HG03378 (cell line): ENCODE measurements at regions not wholly inside any gene's neighbourhood (a gene's known extent, or its start where the extent isn't known, plus 50 kb on each side); places are given as distances from the start of the nearest gene placed in this dataset.

ENCODE experiments used
- ATAC-seq: cut with Tn5 transposase; IDR thresholded peaks from one replicate; pipeline ENCODE4 v1.9.1; 2021; ENCODE audit warnings: mild to moderate bottlenecking, moderate library complexity; ENCODE audit not compliant: unreplicated experiment

DNA sequence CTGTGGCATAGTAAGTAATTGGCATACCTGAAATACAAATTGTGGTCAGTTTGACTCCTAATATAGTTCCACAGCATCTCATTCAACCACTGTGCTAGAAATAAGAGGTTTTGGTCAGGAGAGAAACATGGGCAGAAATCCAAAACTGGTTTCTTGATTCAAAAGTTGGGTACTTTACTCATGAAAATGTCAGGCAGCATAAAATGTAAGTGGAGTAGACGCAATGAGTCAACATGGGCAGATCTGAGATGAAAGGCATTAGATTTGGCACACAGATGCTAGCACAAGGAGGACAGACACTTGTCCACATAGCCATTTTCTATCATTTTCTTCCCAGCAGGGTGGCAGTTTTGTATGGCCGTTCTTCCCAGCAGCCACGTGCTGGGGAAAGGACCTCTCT, 255.8 kb upstream of the CDIN1 start:
- ATAC-seq: no peak

DNA sequence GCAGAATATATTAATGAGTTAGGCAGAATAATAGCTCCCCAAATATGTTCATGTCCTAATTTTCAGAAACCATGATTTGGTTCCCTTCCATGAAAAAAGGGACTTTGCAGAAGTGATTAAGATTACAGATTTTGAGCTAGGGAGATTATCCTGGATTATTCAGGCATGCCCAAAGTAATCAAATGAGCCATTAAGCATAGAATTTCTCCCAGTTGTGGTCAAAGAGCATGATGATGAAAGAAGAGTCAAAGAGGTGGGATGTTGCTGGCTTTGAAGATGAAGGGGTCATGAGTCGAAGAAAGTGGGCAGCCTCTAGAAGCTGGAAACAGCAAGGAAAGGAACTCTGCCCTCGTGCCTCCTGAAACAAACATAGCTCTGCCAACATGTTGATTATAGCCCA, 254.2 kb upstream of the CDIN1 start:
- ATAC-seq: no peak

DNA sequence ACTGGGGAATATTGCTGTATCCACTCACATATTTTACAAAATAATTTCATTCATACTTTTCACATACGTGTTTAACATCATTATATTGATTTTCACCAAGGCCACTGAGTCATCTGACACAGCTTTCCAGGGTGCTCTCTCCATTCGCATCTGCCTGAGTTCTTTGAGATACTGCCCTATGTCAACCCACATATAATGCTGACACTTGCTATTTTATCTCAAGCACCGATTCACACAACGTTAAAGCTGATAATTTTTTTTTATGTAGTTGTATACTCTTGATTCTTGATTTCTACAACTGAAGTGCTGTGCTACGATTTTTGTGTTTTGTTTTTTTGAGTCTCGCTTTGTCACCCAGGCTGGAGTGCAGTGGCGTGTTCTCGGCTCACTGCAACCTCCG, 249.8 kb upstream of the CDIN1 start:
- ATAC-seq: no peak

DNA sequence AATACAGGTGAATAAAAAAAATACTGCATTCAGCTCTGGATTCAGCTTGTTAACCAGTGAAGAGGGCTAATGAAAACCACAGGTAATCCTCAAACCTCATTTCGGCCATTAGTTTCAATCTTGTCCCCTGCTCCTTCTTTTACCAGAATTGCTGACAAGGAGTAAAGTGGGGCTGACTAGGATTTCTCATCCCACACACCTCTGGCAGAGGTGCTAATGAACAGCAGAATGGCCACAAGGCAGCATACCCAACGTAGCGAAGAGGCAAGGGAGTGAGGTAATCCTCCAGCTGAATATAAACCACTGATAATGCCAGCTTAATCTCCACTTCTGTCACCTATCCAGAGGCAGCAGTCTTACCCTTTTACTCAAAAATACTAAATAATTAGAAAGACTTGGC, 248.8 kb upstream of the CDIN1 start:
- no peak for ATAC-seq

DNA sequence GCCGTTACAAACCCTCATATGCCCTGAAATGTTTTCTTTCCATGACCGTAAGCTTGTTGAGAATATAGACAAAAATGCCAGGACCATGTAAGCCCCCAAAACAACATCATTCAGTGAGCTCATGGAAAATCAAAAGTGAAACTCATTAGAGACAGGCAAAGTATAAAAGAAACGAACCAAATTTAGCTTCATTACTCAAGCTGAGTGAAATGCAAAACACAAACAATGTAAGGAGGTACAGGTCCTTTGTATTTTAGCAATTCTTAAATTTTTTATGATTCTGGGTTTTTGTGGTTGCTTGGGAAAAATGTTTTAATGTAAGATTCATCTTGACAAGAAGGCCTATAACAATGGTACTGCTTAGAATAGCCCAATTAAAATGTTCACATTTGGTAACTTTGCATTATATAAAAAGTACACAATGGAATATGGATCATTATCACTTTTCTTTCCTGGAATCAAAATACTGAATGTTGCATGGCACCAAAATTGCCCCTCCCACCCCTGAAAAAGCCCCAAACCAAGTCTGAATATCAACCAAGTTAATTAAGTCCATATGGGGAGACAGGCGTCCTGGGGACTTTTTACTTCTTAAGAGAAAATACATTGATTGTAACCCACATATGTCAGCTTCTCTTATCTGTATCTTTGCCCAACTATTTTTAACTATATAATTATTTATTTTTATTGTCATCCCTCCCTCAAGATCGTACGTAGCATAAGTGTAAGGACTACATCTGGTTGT, 247.7 kb upstream of the CDIN1 start:
- ATAC-seq: no peak

DNA sequence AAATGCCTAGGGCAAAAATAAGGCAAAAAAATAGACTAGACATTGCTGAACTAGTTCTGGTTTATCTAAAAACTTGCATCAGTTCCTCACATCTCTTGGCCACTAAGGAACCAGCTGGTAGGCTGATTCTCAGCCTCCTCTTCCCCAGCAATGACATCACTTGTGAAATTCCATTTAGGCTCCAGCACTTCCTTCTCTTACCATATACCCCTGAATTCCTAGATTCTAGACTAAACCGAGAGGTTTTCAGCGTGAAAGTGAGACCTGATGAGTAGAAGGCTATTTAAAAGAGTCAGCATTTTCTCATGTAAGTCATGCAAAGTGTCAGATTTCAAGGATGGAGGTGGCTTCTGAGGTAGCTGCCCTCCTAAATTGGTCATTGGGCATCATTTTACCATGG, 247.1 kb upstream of the CDIN1 start:
- ATAC-seq: no peak

DNA sequence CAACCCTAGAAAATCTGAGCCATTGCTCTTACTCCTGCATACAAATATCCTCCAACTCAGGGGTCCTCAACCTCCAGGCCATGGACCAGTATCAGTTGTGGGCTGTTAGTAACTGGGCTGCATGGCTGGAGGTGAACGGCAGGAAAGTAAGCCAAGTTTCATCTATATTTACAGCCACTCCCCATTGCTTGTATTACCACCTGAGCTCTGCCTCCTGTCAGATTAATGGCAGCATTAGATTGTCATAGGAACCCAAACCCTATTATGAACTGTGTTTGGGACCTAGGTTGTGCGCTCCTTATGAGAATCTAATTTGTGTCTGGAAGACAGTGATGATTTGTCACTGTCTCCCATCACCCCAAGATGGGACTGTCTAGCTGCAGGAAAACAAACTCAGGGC, 246.5 kb upstream of the CDIN1 start:
- no peak for ATAC-seq

DNA sequence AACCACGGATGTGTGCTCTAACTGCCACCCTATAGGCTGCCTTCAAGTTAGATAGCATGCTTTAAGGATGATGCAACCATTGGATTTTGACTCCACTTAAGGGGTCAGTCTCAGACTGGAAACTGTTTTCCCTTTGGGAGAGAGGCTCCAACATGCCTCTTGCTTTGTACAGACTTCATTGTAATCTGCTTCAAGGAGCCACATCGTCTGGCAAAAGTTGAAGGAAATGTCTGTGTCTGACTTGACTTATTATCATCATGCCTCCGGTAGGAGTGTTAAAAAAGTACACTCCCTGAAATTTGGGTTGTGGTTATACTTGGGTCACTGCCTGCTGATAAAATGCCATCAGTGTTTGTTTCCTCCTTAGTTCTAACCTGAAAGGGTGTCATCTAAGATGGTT, 245.4 kb upstream of the CDIN1 start:
- ATAC-seq: no peak

DNA sequence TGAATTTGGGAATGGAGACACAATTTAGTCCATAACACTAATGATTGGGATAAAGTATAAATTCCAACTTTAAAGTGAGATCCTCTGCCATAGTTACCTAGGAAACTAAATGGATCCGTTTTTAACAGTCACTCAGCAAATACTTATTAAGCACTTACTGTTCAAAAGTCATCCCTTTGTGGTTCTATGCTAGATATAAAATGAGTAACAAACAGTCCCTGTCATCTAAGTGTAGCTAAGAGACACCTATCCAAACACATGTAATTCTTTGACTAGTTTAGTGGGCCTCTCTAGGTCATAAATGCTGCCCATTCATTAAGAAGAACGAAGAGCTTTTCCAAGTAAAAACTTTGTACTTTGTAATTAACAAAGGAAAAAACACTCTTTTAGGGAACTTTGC, 244.2 kb upstream of the CDIN1 start:
- no peak for ATAC-seq

DNA sequence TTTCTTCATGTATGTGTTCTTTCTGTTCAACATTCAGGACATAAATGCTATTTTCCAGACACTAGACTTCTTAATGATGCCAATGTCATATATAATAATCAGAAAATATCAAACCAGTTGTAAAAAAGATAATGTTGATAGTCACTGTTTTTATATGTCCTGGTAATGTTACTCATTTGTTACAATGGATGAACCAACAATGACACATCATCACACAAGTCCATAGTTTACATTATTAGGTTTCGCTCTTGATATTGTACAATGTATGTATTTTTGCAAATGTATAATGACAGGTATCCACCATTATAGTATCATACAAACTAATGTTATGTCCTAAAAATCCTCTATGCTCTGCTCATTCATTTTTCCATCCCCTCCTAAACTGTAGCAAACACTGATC, 243.8 kb upstream of the CDIN1 start:
- ATAC-seq: no peak

DNA sequence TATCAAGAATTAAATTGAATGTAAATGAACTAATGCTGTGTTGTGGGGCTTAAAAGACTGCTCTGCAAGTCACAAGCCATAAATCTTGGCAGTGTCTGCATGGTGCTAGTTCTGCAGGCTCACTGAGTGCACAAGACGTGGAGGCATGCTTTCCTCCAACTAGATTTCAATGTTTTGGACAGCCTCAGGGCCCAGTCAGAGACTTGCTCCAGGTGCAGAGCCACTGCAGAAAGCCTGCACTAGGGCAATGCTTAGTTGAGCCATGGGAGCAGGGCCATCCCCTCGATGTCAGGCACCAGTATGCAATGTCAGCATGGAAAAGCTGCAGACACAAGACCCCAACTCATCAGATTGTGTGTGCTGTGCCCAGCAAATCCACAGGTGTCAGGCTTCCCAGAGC, 234.5 kb upstream of the CDIN1 start:
- no peak for ATAC-seq

DNA sequence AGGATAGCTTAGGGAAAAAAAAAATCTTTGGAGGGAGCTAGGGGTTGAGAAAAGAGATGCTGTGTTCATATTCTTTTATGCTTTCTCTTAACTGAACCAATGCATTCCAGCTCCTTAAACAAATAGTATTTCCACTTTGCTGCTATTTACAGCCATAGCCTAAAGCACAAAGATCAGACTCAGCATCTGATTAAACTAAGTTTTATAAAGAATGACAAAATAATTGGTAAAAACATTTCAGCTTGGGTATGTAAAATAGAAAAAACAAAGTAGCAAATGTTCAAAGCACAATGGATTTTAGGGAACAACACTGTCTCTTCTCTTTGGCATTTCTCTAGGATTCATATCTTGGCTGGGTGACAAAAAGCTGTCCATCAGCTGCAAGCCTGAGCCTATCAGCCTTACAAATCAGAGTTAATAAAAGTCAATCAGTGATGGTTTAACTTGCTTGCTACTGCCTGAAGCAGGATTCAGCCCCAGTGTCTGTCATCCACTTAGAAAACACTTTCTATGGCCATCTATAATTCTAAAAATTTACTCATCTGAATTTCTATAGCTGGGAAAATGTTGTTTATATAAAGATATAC, 232.1 kb upstream of the CDIN1 start:
- ATAC-seq: no peak

DNA sequence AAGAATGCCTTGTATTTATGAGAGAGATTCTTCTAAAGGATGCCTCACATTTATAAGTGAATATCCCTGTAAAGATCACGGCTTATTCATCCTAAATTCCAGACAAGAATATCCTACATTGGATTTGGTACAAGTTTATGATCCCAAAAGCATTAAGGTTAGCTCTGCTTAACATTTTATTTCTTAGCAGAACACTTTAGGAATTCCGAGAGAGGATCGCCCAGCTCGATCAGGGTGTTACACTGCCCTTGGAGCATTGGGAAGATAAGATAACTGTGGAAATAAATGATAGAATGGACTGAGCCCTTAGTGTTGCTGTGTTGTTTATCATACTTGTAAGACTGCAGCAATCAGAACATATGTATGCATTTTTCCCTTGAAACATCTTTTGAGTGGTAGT, 223.0 kb upstream of the CDIN1 start:
- no peak for ATAC-seq

DNA sequence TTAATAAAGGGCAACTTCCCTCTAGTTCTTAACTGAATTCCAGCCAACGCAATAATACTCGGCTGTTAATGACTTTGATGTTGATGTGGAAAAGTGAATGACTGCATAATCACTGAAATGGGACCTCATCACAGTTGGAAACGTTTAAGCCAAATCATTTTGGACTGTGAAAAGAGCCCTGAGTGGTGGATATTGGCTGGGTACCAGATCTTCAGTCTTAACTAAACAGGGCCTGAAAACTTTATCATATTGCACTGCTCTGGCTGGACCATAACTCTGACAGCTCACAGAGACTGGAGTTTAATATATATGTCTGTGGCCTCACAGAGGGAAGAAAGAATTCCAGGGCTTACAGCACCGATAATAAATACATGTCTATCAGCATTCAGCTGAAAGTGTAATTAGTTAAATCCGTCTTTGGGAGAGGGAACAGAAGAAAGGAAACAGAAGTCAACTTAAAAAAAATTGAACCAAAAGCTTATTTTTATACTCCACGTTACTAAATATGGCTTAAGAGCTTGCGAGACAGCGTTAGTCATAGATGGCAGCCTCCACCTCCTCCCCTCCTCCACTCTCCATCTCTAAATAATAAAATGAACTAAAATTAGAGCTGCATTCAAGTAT, 222.3 kb upstream of the CDIN1 start:
- ATAC-seq: no peak

DNA sequence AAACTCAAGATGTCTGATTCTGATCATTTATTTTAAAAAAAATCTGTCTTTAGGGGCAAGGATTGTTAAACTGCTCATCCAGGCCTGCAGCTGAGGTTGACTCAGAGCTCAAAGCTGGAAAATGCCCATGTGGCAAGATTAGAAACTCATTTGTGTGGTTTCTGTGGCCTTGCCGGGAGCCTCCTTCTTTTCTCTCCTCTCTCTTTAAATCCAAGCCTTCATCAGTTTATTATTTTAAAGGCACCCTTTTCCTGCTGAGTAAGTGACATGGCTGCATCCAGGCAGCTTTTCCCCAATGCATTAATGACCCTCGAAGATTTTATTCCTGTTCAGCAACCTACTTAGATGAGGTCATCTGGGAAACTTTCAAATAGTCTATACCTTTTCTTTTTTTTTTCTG, 221.3 kb upstream of the CDIN1 start:
- ATAC-seq: no peak

DNA sequence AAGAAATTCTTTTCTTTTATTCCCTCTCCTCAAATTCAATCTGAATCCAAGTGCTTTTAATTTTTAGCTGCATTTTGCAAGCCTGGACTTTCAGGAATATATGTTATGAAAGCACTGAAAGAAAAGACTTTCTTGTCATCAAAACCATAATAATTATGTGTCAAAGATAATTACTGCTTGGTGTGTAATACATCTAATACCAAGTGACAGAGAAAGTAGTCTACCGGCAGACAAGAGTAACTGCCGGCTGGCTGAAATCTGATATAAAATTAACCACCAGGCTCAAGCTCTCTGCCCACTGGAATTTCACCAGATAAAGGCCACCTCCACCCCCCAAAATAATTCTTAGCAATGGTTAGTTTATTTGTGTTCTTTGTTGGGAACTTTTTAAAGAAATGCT, 220.9 kb upstream of the CDIN1 start:
- no peak for ATAC-seq

DNA sequence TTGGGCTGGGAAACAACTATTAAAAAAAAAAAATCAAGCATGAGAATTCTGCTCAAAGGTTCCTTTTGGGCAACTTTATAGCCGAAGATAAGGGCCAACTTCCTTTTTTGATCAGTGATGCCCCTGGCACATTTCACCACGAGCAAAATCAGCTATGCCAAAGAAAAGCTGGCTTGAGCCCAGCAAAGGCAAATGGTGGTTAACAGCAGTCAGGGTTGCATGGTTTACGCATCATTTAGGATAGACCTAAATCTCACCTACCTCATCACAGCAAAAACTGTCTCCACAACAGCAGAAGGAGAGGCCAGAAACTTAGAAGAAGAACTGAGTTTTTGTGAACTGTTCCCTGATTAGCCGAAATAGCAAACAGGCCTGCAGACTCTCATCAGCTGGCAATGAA, 220.1 kb upstream of the CDIN1 start:
- ATAC-seq: no peak

DNA sequence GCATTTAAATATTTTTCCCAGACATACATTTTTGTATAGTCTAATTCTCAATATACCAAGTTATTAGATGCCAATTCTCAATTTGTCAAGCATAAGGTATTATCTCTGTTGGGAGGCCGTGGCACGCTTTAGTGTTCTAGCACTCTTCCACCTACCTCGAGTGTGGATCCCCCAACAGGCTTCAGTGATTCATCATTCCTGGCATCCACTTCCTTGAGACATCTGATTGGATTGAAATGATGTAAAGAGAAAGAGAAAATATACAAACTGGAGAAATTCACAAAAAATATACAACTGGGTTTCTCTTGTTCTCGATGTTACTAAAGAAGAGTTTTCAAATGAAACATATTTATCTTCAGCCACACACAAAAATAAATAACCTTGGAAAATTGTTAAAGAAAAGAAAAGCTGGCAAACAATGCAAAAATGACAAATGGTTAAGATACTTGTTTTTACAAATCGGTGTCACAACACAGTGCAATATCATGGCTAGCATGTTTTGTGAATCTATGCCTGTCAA, 218.0 kb upstream of the CDIN1 start:
- no peak for ATAC-seq

DNA sequence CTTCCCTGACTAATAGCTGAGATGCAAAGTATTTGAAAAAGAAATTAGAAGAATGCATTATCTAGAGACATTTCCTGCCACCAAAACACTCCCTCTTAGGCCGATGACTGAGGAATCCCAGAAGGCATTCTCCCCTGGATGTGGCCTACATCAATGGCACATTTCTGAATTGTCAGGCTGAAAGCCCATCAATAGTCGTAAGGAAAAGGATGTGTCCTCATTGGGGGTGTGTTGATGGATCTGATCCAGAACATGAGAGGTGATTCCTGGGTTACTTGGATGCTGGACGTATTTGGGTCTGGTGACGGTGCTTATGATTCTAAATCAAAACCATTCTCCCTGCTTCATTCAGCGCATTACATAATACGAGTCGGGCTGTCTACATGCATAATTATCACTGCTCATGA, 216.9 kb upstream of the CDIN1 start:
- no peak for ATAC-seq

DNA sequence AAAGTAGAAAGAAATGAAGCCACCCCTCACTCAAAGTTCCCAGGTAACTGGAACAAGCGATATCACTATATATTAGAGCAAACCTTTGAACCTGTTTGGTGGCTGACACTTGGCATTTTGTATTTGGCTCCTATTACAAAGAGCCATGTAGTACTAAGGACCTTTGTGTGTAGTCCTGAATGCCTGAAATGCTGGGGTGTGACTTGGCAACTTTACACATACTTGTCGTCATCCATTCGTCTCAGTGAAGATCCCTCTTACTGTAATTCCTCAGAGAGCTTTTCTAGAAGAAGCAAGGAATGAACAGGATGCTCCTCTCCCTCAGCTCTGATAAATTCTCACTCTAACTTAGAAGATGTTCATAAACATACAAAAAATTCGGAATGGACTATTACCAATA, 216.1 kb upstream of the CDIN1 start:
- no peak for ATAC-seq

DNA sequence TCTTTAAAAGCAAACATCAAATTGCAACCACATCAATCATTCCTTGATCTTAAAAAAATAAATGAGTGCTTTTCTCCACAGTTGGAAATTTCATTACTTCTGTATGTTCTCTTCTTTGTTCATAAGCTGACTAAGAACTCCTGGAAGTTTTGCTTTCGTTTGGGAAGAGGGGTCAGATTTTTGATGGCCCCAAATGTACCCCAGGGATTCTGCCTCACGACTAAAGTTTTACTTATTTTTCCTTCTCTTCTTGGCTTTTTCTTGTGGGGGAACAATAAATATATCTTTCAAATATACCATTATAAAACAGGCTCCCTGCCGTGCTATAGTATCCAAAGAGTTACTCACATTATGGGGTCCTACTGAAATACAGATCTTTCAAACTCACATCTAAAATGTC, 215.0 kb upstream of the CDIN1 start:
- no peak for ATAC-seq

DNA sequence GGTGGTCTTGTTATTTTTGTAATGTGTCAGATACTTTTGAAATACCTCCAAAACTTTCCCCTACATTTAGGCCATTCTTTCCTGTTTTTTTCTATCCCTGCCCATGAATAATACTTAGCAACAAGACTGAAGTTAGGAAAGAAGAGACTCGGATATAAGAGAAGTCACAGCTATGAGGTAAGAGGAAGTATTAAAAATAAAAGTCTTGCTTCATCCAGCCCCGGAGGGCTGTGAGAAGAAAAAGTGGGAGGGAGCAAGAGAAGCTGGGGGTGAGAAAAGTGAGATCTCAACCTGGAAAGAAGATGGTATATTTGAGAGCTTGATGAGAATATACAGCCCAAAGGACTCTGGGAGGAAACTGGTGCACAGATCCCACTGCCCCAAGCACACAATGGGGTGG, 213.5 kb upstream of the CDIN1 start:
- ATAC-seq: no peak
